Coronary artery (tissue), 2 donors: ENCODE measurements at regions not wholly inside any gene's neighbourhood (a gene's known extent, or its start where the extent isn't known, plus 50 kb on each side); places are given as distances from the start of the nearest gene placed in this dataset.

Experiments used
- DNase-seq: peaks from one replicate; pipeline ENCODE4 v3.0.0-alpha.2; 2017; ENCODE audit warnings: low spot score
- H3K27ac ChIP-seq, 2 donors: fragments of 200-600 bp; sonication (generic); one replicate each; pipeline ENCODE4 v1.5.1; 2016 to 2019
- H3K4me3 ChIP-seq: fragments of 200-600 bp; sonication (generic); 2 replicates; pipeline ENCODE4 v1.5.1; 2016; ENCODE audit warnings: mild to moderate bottlenecking, moderate library complexity
- TF ChIP-seq, protein P1 (sequence below): fragments of 200-600 bp; sonication (generic); IDR thresholded peaks from one replicate; pipeline ENCODE4 v1.5.1; 2019; ENCODE audit warnings: antibody characterized with exemption

DNA sequence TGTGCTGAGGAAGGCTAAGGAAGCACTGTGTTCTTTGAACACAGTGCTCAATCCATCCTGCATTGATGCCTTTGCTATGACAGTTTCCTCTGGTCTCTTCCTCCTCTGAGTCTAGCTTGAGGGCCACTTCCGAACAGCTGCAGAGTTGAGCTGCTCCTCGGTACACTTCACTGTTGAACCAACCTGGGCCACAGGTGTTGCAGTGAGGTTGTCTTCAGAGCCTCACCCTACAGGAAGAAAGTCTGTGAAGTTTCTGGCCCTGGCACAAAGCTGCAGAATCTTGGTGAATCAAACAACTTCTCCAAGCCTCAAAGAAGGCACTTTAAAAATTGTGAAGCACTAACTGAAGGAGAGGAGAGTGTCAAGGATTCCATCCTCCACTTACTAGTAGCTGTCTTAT is 394.0 kb downstream of the KCNRG start:
- Histone ChIP-seq H3K27ac (no peak overlapping the region), H3K4me3 (no peak overlapping the region)
- no peak for DNase-seq
- TF ChIP-seq, protein P1, sequence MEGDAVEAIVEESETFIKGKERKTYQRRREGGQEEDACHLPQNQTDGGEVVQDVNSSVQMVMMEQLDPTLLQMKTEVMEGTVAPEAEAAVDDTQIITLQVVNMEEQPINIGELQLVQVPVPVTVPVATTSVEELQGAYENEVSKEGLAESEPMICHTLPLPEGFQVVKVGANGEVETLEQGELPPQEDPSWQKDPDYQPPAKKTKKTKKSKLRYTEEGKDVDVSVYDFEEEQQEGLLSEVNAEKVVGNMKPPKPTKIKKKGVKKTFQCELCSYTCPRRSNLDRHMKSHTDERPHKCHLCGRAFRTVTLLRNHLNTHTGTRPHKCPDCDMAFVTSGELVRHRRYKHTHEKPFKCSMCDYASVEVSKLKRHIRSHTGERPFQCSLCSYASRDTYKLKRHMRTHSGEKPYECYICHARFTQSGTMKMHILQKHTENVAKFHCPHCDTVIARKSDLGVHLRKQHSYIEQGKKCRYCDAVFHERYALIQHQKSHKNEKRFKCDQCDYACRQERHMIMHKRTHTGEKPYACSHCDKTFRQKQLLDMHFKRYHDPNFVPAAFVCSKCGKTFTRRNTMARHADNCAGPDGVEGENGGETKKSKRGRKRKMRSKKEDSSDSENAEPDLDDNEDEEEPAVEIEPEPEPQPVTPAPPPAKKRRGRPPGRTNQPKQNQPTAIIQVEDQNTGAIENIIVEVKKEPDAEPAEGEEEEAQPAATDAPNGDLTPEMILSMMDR = no peak

GRCh38 chr13:50410921-50411746 is 395.9 kb downstream of the KCNRG start:
- Histone ChIP-seq H3K27ac (peak overlapping the region in 1 of 2 donors; percentile 20), H3K4me3 (no peak overlapping the region)
- TF ChIP-seq, protein P1 = no peak
- no peak for DNase-seq

- H3K4me3 ChIP-seq = no peak overlapping the region
- no peak for DNase-seq
- TF ChIP-seq, protein P1 = no peak
- no peak overlapping the region for H3K27ac ChIP-seq
Measured at GRCh38 chr13:50412046-50412617, 396.9 kb downstream of the KCNRG start.

DNA sequence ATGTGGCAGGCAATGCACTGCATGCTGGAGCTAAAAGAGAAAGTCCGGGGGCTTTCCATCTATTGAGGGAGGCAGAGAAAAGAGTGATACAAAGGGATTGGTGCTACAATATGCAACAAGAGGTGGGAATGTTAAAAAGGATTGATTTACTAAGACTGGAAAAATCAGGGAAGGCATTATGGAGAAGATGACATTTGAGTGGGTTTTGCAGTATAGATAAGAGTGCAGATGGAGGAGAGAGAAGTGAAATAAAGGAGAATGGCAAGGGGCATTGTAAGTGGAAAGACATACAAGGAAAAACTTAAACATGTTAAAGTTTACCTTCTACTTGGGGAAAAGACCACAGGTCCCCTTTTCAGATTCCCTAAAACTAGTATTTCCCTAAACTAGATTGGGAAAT is 399.4 kb downstream of the KCNRG start:
- TF ChIP-seq, protein P1 = no peak
- H3K27ac ChIP-seq = no peak overlapping the region
- no peak for DNase-seq
- no peak overlapping the region for H3K4me3 ChIP-seq

DNA sequence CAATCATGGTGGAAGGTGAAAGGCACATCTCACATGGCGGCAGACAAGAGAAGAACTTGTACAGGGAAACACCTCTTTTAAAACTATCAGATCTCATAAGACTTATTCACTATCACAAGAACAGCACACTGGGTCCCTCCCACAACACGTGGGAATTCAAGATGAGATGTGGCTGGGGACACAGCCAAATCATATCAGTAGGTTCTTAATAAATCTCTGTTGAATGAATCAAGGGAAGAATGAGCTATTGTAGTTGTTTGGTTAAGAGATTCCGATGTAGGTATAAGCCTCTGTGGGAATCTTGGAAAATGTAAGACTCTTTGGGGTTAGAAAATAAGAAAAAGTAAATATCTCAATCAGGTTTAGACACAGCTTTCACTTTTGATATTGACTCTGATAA is 400.2 kb downstream of the KCNRG start:
- Histone ChIP-seq H3K27ac (no peak overlapping the region), H3K4me3 (no peak overlapping the region)
- TF ChIP-seq, protein P1 = no peak
- no peak for DNase-seq

DNA sequence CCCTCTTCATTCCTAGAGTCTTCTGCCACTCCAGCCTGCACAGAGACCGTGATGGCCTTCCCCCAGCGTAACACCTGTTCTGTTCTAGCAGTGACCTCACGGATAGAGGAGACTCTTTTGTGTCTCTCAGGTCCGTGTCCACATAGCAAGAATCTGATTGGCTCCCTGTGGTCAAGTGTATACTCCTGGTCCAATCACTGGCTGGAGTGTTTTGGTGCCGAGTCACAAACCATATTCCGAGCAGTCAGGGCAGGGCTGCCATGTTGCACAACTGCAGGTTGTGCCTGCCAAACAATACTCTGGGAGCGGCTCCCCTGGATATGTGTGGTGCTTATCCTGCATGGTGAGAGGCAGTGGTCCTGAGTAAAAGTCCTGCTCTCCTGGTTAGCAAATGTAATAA is 402.4 kb downstream of the KCNRG start:
- TF ChIP-seq, protein P1 = no peak
- DNase-seq = no peak
- Histone ChIP-seq H3K27ac (no peak overlapping the region), H3K4me3 (no peak overlapping the region)
